NB4 (cell line): ENCODE measurements at regions not wholly inside any gene's neighbourhood (a gene's known extent, or its start where the extent isn't known, plus 50 kb on each side); places are given as distances from the start of the nearest gene placed in this dataset.

Experiments
- DNase-seq: peaks from one replicate; pipeline ENCODE4 v3.0.0; 2010; ENCODE audit warnings: low read depth
- H3K4me3 ChIP-seq: one replicate; pipeline ENCODE4 v1.5.1; 2011; ENCODE audit warnings: mild to moderate bottlenecking, low read depth, low read length, moderate library complexity
- MYC ChIP-seq: IDR thresholded peaks from 2 replicates; pipeline ENCODE4 v1.6.1; 2011; ENCODE audit warnings: low read depth, low read length
- POLR2A ChIP-seq: IDR thresholded peaks from 2 replicates; pipeline ENCODE4 v1.6.1; 2011; ENCODE audit warnings: mild to moderate bottlenecking; ENCODE audit not compliant: insufficient read length; ENCODE audit errors: extremely low read depth
- TF ChIP-seq, protein P1 (sequence below): IDR thresholded peaks from one replicate; pipeline ENCODE4 v1.5.1; 2012; ENCODE audit warnings: low read depth, low read length
- TF ChIP-seq, protein P2 (sequence below): IDR thresholded peaks from 2 replicates; pipeline ENCODE4 v1.6.1; 2011; ENCODE audit warnings: low read depth, low read length

DNA sequence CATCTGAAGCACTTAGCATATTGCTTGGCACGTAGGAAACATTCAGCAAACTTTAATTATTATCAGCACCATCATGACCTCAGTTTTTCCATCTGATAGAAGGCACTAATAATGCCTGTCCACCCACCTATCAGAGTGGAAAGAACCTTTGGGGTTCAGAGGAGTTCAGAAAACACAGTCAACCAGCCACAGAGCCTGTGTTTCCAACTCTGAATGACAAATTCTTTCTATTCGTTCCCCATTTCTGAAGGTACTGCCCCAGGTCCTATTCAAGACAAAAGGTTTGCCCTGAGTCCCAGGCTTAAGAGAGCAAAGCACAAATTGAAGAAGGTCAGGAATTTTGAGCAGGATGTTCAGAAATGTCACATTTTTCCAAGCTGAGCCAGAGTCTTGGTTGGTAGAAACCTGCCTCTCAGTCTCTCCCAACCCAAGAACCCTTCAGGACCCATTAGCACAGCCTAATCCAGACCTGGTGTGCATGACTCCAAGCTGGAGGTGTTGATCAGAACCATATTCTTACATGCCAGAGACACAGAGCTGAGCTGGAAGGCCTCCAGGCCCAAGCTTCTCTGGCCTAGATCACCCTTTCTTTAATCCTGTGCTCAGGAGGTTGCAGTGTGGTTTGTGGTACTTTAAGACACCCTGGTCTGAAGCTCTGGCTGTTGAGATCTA is 114.4 kb downstream of the TBX5 start:
- no peak for DNase-seq
- TF ChIP-seq MYC (no peak), POLR2A (no peak)
- TF ChIP-seq, protein P1, sequence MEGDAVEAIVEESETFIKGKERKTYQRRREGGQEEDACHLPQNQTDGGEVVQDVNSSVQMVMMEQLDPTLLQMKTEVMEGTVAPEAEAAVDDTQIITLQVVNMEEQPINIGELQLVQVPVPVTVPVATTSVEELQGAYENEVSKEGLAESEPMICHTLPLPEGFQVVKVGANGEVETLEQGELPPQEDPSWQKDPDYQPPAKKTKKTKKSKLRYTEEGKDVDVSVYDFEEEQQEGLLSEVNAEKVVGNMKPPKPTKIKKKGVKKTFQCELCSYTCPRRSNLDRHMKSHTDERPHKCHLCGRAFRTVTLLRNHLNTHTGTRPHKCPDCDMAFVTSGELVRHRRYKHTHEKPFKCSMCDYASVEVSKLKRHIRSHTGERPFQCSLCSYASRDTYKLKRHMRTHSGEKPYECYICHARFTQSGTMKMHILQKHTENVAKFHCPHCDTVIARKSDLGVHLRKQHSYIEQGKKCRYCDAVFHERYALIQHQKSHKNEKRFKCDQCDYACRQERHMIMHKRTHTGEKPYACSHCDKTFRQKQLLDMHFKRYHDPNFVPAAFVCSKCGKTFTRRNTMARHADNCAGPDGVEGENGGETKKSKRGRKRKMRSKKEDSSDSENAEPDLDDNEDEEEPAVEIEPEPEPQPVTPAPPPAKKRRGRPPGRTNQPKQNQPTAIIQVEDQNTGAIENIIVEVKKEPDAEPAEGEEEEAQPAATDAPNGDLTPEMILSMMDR: no peak
- TF ChIP-seq, protein P2, sequence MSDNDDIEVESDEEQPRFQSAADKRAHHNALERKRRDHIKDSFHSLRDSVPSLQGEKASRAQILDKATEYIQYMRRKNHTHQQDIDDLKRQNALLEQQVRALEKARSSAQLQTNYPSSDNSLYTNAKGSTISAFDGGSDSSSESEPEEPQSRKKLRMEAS: no peak
- no peak overlapping the region for H3K4me3 ChIP-seq

DNA sequence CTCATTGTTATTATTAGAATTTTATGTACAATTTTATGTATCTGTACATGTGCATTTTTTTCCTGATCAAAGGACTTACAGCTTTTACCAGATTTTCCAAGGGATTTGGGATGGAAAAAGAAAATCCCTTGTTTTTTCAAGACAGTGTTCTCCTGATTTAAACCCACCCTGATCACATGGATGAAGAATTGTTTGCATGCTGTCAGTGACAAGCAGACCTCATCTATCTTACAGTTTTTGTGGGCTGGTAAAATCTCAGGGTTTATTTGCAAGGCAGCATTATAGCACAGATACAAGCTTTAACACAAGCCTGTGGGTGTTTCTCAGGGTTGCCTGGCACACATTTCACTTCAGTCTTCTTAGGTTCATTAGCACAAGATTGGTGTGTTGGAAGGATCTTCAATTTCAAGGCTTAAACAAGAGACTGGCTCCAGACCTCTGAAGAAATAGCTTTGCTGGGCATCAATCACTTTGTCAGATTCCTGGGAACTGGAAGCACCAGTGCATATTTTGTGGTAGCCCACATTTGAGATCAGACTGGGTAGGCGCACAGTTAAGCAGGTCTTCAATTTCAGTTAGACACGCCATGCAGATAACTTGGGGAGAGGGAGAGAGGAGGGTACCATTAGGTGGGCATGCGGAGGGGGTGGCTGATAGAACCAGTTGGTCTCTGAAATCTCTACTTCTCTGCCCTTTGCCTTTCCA is 118.0 kb downstream of the TBX5 start:
- no peak overlapping the region for H3K4me3 ChIP-seq
- no peak for TF ChIP-seq POLR2A
- TF ChIP-seq, protein P2: no peak
- no peak for DNase-seq

DNA sequence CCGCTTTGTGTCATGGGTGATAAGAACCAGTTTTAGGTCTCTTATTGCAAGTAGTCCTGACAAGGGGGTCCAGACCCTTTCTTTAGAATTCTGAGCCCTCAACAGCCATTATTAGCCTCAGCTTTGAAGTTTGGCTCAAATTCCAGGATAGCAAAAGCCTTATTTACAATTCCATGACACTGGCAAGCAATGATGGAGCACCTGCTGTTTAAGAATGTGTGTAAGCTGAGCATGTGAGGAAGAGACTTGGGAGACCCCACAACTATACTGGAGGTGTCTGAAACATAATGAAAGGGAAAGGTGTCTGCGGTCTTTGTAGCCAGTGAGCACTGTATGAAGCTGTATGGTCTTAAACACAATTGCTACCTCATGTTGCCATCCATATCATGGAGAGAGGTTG is 119.8 kb downstream of the TBX5 start:
- TF ChIP-seq, protein P2: no peak
- TF ChIP-seq MYC (no peak), POLR2A (no peak)
- TF ChIP-seq, protein P1: no peak
- no peak overlapping the region for H3K4me3 ChIP-seq
- DNase-seq: no peak

DNA sequence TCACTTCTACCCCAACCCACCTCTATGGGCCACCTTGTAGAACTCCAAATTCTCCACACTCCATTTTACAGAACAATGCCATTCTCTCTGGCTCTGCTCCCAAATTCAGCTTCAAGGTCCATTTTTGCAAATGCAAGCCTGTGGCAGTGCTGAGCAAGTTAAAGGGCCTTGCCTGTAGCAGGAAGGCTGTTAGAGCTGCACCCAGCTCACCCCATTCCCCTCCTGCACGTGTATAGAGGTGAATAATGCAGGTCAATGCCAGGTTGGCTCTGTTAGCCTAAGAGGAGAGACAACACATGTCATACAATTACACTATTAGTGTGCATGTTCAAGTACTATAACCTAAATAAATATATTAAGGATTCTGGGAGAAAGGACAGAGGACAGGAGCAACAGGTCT is 120.4 kb downstream of the TBX5 start:
- no peak for DNase-seq
- no peak for TF ChIP-seq MYC
- TF ChIP-seq, protein P1: no peak
- no peak for TF ChIP-seq POLR2A
- TF ChIP-seq, protein P2: no peak
- H3K4me3 ChIP-seq: no peak overlapping the region

DNA sequence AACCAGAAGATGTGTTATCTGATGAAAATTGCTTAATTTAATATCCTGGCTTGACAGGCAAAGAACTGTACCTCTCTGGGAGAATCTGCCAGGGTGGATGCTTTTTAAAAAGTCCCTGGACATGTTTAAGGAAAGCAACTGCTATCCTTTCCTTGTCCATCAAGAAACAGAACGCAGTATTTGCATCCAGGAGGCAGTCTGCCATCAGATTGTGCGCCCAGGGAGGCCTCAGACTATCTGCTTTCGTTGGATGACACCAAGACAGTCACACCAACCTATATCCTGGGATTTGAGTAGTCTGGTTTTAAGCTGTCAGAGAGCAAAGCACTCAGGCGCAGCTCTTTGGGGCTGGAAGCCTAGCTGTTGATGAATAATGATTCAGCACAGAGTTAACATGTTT is 121.9 kb downstream of the TBX5 start:
- TF ChIP-seq MYC: no peak
- TF ChIP-seq, protein P1: no peak
- TF ChIP-seq, protein P2: no peak
- no peak for TF ChIP-seq POLR2A
- no peak for DNase-seq
- H3K4me3 ChIP-seq: no peak overlapping the region

DNA sequence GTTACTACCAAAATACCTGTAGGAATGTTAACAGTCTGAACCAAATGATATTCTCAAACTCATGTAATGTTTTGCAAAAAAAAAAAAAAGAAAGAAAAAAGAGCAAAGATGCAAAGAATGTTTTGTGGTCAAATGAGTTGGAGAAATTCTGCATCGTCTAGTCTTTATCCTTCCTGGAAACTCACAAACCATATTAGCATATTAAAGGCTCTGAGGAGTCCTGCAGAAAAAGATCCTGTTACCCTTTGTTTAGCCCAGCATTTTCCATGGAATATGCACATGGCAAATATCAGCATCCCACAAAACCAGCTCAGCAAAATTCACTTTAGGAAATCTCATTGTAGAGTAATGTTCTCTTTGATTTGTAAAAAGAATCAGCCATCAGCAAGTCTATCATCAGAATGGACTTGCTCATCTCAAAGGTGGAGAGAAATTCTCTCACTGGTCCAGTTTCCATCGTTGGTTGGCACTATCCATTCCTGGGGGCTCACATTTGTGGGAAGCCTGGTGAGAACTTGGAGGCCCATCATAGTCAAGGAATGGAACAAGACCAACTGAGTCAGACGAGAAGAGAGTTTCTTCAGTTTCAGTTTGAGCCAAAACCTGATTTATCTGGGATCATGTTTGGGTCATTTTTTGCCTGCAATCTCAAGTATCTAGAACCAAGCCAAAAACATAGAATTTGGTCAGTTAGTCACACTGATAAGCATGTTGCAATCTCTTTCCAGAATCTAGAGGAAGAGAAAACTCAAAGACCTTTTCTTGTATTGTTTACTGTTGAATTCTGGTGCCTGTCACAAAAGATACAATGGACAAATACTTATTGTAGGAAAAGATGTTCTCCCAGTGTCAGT is 129.8 kb downstream of the TBX5 start:
- TF ChIP-seq POLR2A (no peak), MYC (no peak)
- TF ChIP-seq, protein P2: no peak
- TF ChIP-seq, protein P1: no peak

More for the DNA sequence above, 129.8 kb downstream of the TBX5 start:
- no peak for DNase-seq
- H3K4me3 ChIP-seq: no peak overlapping the region
